Kidney (tissue), 13 donors: ENCODE measurements at regions not wholly inside any gene's neighbourhood (a gene's known extent, or its start where the extent isn't known, plus 50 kb on each side); places are given as distances from the start of the nearest gene placed in this dataset.

Experiments used
- DNase-seq, 5 donors: peaks; one replicate each; pipeline ENCODE4 v3.0.0-alpha.2; 2013 to 2020
- FAIRE-seq: peaks from 2 replicates; lab custom pipeline; 2012; peaks lifted over from hg19 to GRCh38; lab: Jason Lieb, UNC
- H3K27ac ChIP-seq, 2 donors: one replicate each; pipeline ENCODE4 v1.7.0; 2013; ENCODE audit warnings: low read depth in 2 of 2, low read length in 2 of 2, inconsistent platforms in 1 of 2
- H3K27me3 ChIP-seq: one replicate; pipeline ENCODE4 v1.7.1; 2013; ENCODE audit warnings: low read length, inconsistent platforms; ENCODE audit not compliant: control insufficient read depth, insufficient read depth
- H3K36me3 ChIP-seq, 3 donors: one replicate each; pipeline versions ENCODE4 v1.7.0 to v1.7.1; 2013; ENCODE audit warnings: low read length in 3 of 3, control low read depth in 1 of 3, inconsistent platforms in 1 of 3; ENCODE audit not compliant: insufficient read depth in 3 of 3, control insufficient read depth in 2 of 3
- H3K4me1 ChIP-seq, 3 donors: one replicate each; pipeline versions ENCODE4 v1.7.0 to v1.7.1; 2013; ENCODE audit warnings: low read length in 3 of 3, inconsistent platforms in 1 of 3, low read depth in 1 of 3; ENCODE audit not compliant: control insufficient read depth in 2 of 3, insufficient read depth in 2 of 3
- H3K4me3 ChIP-seq, 3 donors: one replicate each; pipeline versions ENCODE4 v1.7.0 to v1.8.1; 2013; ENCODE audit warnings: low read length in 3 of 3, control low read depth in 1 of 3, inconsistent platforms in 1 of 3
- H3K9ac ChIP-seq, 3 donors: one replicate each; pipeline versions ENCODE4 v1.7.0 to v1.7.1; 2013; ENCODE audit warnings: low read length in 3 of 3, control low read depth in 1 of 3, inconsistent platforms in 1 of 3
- H3K9me3 ChIP-seq, 3 donors: one replicate each; pipeline versions ENCODE4 v1.7.0 to v1.7.1; 2013; ENCODE audit warnings: low read length in 3 of 3, control low read depth in 1 of 3, inconsistent platforms in 1 of 3; ENCODE audit not compliant: control insufficient read depth in 2 of 3, insufficient read depth in 1 of 3
- CTCF ChIP-seq: IDR thresholded peaks from 3 replicates; pipeline ENCODE4 v1.5.1; 2012; ENCODE audit warnings: mild to moderate bottlenecking, moderate library complexity, borderline replicate concordance; ENCODE audit not compliant: insufficient read depth; ENCODE audit errors: extremely low read depth
- intact Hi-C: fragments of 100-400 bp; cut with DNase I; formaldehyde crosslinking; loops from one replicate; pipeline ENCODE4 v1.11.1; 2022
- donor health status: control.
- donor health status: control.
- donor health status: control.
- donor health status: control.
- donor health status: control.
- donor health status: DM: yes; HTN: yes; CAD: no.
- donor health status: Normal renal cell carcinoma (clear cell type).

- no peaks in the 10 kb centered on the region for H3K36me3 ChIP-seq
- no peak overlapping the region for H3K9ac ChIP-seq
- H3K9me3 ChIP-seq = no peaks in the 10 kb centered on the region
- H3K27ac ChIP-seq = no peak overlapping the region
- no peaks in the 10 kb centered on the region for H3K4me1 ChIP-seq
- FAIRE-seq = no peak
- intact Hi-C loops = no loop called here
- no peak for TF ChIP-seq CTCF
- no peak for DNase-seq
- H3K4me3 ChIP-seq = no peak overlapping the region
- H3K27me3 ChIP-seq = no peaks in the 10 kb centered on the region
These were observed 169.8 kb downstream of the SUCLA2 start for GRCh38 chr13:47831265-47831664.

- Histone ChIP-seq H3K9me3 (no peaks in the 10 kb centered on the region), H3K4me3 (no peak overlapping the region), H3K9ac (no peak overlapping the region), H3K27me3 (no peaks in the 10 kb centered on the region), H3K4me1 (no peaks in the 10 kb centered on the region), H3K27ac (no peak overlapping the region), H3K36me3 (no peaks in the 10 kb centered on the region)
- FAIRE-seq (no peak), DNase-seq (no peak)
- intact Hi-C loops = no loop called here
- no peak for TF ChIP-seq CTCF
These were observed 171.4 kb downstream of the SUCLA2 start for GRCh38 chr13:47829690-47830089.

GRCh38 chr13:47826471-47826870 lies 174.6 kb downstream of the SUCLA2 start:
- TF ChIP-seq CTCF = no peak
- Histone ChIP-seq H3K4me3 (no peak overlapping the region), H3K27ac (no peak overlapping the region), H3K27me3 (no peaks in the 10 kb centered on the region), H3K36me3 (no peaks in the 10 kb centered on the region), H3K4me1 (no peaks in the 10 kb centered on the region), H3K9me3 (no peaks in the 10 kb centered on the region), H3K9ac (no peak overlapping the region)
- intact Hi-C loops = no loop called here
- FAIRE-seq = no peak
- no peak for DNase-seq

GRCh38 chr13:47822036-47822435 lies 179.0 kb downstream of the SUCLA2 start:
- H3K36me3 ChIP-seq = no peaks in the 10 kb centered on the region
- DNase-seq = no peak
- TF ChIP-seq CTCF = no peak
- H3K27me3 ChIP-seq = no peaks in the 10 kb centered on the region
- no peak overlapping the region for H3K4me3 ChIP-seq
- H3K27ac ChIP-seq = no peak overlapping the region
- H3K9me3 ChIP-seq = no peaks in the 10 kb centered on the region
- intact Hi-C loops = no loop called here
- FAIRE-seq = no peak
- no peaks in the 10 kb centered on the region for H3K4me1 ChIP-seq
- H3K9ac ChIP-seq = no peak overlapping the region
